Upper lobe of right lung (tissue), 1 donor: ENCODE measurements at regions not wholly inside any gene's neighbourhood (a gene's known extent, or its start where the extent isn't known, plus 50 kb on each side); places are given as distances from the start of the nearest gene placed in this dataset.

ENCODE experiments used
- ATAC-seq: fragments of 200-7000 bp; cut with Tn5 transposase; one replicate; pipeline ENCODE4 v1.9.1; 2020; ENCODE audit warnings: mild to moderate bottlenecking, moderate library complexity
- DNase-seq: peaks from one replicate; pipeline ENCODE4 v3.0.0-alpha.2; 2020
- H3K27ac ChIP-seq: fragments of 200-600 bp; one replicate; pipeline ENCODE4 v1.8.0; 2022
- H3K27me3 ChIP-seq: fragments of 200-600 bp; one replicate; pipeline ENCODE4 v1.8.0; 2022; ENCODE audit warnings: mild to moderate bottlenecking
- H3K36me3 ChIP-seq: fragments of 200-600 bp; one replicate; pipeline ENCODE4 v1.8.0; 2022
- H3K4me1 ChIP-seq: fragments of 200-600 bp; one replicate; pipeline ENCODE4 v1.8.0; 2022
- H3K4me3 ChIP-seq: fragments of 200-600 bp; one replicate; pipeline ENCODE4 v1.8.0; 2022; ENCODE audit warnings: mild to moderate bottlenecking
- H3K9me3 ChIP-seq: fragments of 200-600 bp; one replicate; pipeline ENCODE4 v1.8.0; 2022
- CTCF ChIP-seq: fragments of 200-600 bp; IDR thresholded peaks from one replicate; pipeline ENCODE4 v1.8.0; 2022; ENCODE audit warnings: antibody characterized with exemption
- intact Hi-C: fragments of 100-400 bp; cut with DNase I; formaldehyde crosslinking; loops from one replicate; pipeline ENCODE4 v1.11.0; 2022
- donor health status: DM: no; HTN: yes; CAD: no; lungs with severe emphysema.

- intact Hi-C loops, result no loop called here
- no peak for ATAC-seq
- H3K36me3 ChIP-seq, result no peaks in the 10 kb centered on the region
- no peaks in the 10 kb centered on the region for H3K27me3 ChIP-seq
- H3K27ac ChIP-seq, result peak overlapping the region; percentile 81
- peaks cover 40% of the 10 kb centered on the region for H3K4me1 ChIP-seq
- no peak overlapping the region for H3K4me3 ChIP-seq
- H3K9me3 ChIP-seq, result no peaks in the 10 kb centered on the region
- DNase-seq, result no peak
- no peak for TF ChIP-seq CTCF
Observed at GRCh38 chr14:49969961-49970360, 77.1 kb downstream of the ARF6 start.

- TF ChIP-seq CTCF, result no peak
- peak; percentile 28 for ATAC-seq
- intact Hi-C loops, result no loop called here
Observed at GRCh38 chr14:49970474-49971147, 77.7 kb downstream of the ARF6 start.

GRCh38 chr14:49971156-49972130, 78.6 kb downstream of the ARF6 start:
- intact Hi-C loops, result no loop called here
- Histone ChIP-seq H3K36me3 (no peaks in the 10 kb centered on the region), H3K9me3 (no peaks in the 10 kb centered on the region), H3K4me1 (peaks cover 43% of the 10 kb centered on the region), H3K27ac (peak overlapping the region; percentile 81), H3K27me3 (no peaks in the 10 kb centered on the region), H3K4me3 (no peak overlapping the region)
- DNase-seq (no peak), ATAC-seq (peak; percentile 54)
- TF ChIP-seq CTCF, result no peak

More at GRCh38 chr14:49970474-49971147, 77.7 kb downstream of the ARF6 start:
- H3K27ac ChIP-seq, result peak overlapping the region; percentile 81
- no peak for DNase-seq
- H3K4me1 ChIP-seq, result peaks cover 40% of the 10 kb centered on the region
- no peaks in the 10 kb centered on the region for H3K9me3 ChIP-seq
- H3K36me3 ChIP-seq, result no peaks in the 10 kb centered on the region
- H3K4me3 ChIP-seq, result no peak overlapping the region
- H3K27me3 ChIP-seq, result no peaks in the 10 kb centered on the region

- Histone ChIP-seq H3K27me3 (no peaks in the 10 kb centered on the region), H3K4me1 (peaks cover 43% of the 10 kb centered on the region), H3K36me3 (no peaks in the 10 kb centered on the region), H3K9me3 (no peaks in the 10 kb centered on the region), H3K27ac (peak overlapping the region; percentile 81), H3K4me3 (peak overlapping the region; percentile 9)
- intact Hi-C loops, result no loop called here
- ATAC-seq, result no peak
- TF ChIP-seq CTCF, result no peak
- DNase-seq, result no peak
Observed at GRCh38 chr14:49972131-49972671, 79.3 kb downstream of the ARF6 start.

- Histone ChIP-seq H3K4me3 (peak overlapping the region; percentile 9), H3K36me3 (no peaks in the 10 kb centered on the region), H3K27me3 (no peaks in the 10 kb centered on the region), H3K4me1 (peaks cover 49% of the 10 kb centered on the region), H3K9me3 (no peaks in the 10 kb centered on the region), H3K27ac (peak overlapping the region; percentile 81)
- ATAC-seq (peak; percentile 73), DNase-seq (no peak)
- no peak for TF ChIP-seq CTCF
- intact Hi-C loops, result no loop called here
Observed at GRCh38 chr14:49972823-49973222, 79.9 kb downstream of the ARF6 start.
